H9 (cell line): ENCODE measurements at regions not wholly inside any gene's neighbourhood (a gene's known extent, or its start where the extent isn't known, plus 50 kb on each side); places are given as distances from the start of the nearest gene placed in this dataset.

Experiments
- DNase-seq: peaks from one replicate; pipeline ENCODE4 v3.0.0-alpha.2; 2017
- H2AFZ ChIP-seq: one replicate; pipeline ENCODE4 v1.6.1; 2013; ENCODE audit warnings: mild to moderate bottlenecking, low read length, control low read depth, moderate library complexity
- H2AK5ac ChIP-seq: 2 replicates; pipeline ENCODE4 v1.6.1; 2013; ENCODE audit warnings: low read length, control low read depth, mixed read lengths; ENCODE audit not compliant: insufficient read length
- H2BK120ac ChIP-seq: one replicate; pipeline ENCODE4 v1.6.1; 2013; ENCODE audit warnings: low read depth, mild to moderate bottlenecking, low read length, control low read depth, inconsistent platforms; ENCODE audit not compliant: poor library complexity, severe bottlenecking
- H2BK12ac ChIP-seq: 2 replicates; pipeline ENCODE4 v1.6.1; 2013; ENCODE audit warnings: low read length, control low read depth, mixed read lengths, low read depth; ENCODE audit not compliant: insufficient read length
- H2BK15ac ChIP-seq: 2 replicates; pipeline ENCODE4 v1.6.1; 2013; ENCODE audit warnings: low read depth, low read length, control low read depth
- H2BK20ac ChIP-seq: one replicate; pipeline ENCODE4 v1.6.1; 2013; ENCODE audit warnings: low read depth, mild to moderate bottlenecking, low read length, control low read depth, inconsistent platforms; ENCODE audit not compliant: poor library complexity, severe bottlenecking
- H2BK5ac ChIP-seq: 2 replicates; pipeline ENCODE4 v1.6.1; 2013; ENCODE audit warnings: low read length, control low read depth, mixed read lengths; ENCODE audit not compliant: insufficient read length
- H3K14ac ChIP-seq: 2 replicates; pipeline ENCODE4 v1.6.1; 2013; ENCODE audit warnings: low read length, control low read depth; ENCODE audit not compliant: insufficient read depth
- H3K18ac ChIP-seq: 2 replicates; pipeline ENCODE4 v1.6.1; 2013; ENCODE audit warnings: low read depth, mild to moderate bottlenecking, mixed read lengths, low read length, control low read depth; ENCODE audit not compliant: insufficient read length
- H3K23ac ChIP-seq: 2 replicates; pipeline ENCODE4 v1.6.1; 2013; ENCODE audit warnings: low read length, control low read depth, mixed read lengths, low read depth; ENCODE audit not compliant: insufficient read length
- H3K23me2 ChIP-seq: 2 replicates; pipeline ENCODE4 v1.6.1; 2013; ENCODE audit warnings: low read depth, mild to moderate bottlenecking, mixed read lengths, low read length, control low read depth; ENCODE audit not compliant: insufficient read length, poor library complexity, severe bottlenecking
- H3K27ac ChIP-seq: 2 replicates; pipeline ENCODE4 v1.5.1; 2013; ENCODE audit warnings: low read length, control low read depth, mixed read lengths, low read depth; ENCODE audit not compliant: insufficient read length
- H3K27me3 ChIP-seq: 2 replicates; pipeline ENCODE4 v1.6.1; 2013; ENCODE audit warnings: low read length, control low read depth, inconsistent platforms; ENCODE audit not compliant: insufficient read depth
- H3K4ac ChIP-seq: 2 replicates; pipeline ENCODE4 v1.6.1; 2013; ENCODE audit warnings: low read depth, mild to moderate bottlenecking, control low read depth, inconsistent platforms, low read length, moderate library complexity
- H3K4me1 ChIP-seq: 2 replicates; pipeline ENCODE4 v1.6.1; 2013; ENCODE audit warnings: low read length, control low read depth, inconsistent platforms; ENCODE audit not compliant: insufficient read depth
- H3K4me2 ChIP-seq: 2 replicates; pipeline ENCODE4 v1.6.1; 2013; ENCODE audit warnings: low read length, control low read depth, mixed read lengths; ENCODE audit not compliant: insufficient read length, insufficient read depth
- H3K56ac ChIP-seq: 2 replicates; pipeline ENCODE4 v1.6.1; 2013; ENCODE audit warnings: low read depth, mild to moderate bottlenecking, mixed read lengths, low read length, control low read depth; ENCODE audit not compliant: insufficient read length
- H3K79me1 ChIP-seq: 2 replicates; pipeline ENCODE4 v1.6.1; 2013; ENCODE audit warnings: low read depth, mild to moderate bottlenecking, moderate library complexity, low read length, control low read depth, inconsistent platforms; ENCODE audit not compliant: insufficient read depth, poor library complexity, severe bottlenecking
- H3K79me2 ChIP-seq: 2 replicates; pipeline ENCODE4 v1.6.1; 2013; ENCODE audit warnings: low read length, control low read depth, inconsistent platforms; ENCODE audit not compliant: insufficient read depth
- H3K9ac ChIP-seq: 2 replicates; pipeline ENCODE4 v1.6.1; 2013; ENCODE audit warnings: low read length, control low read depth, mixed read lengths; ENCODE audit not compliant: insufficient read length; ENCODE audit errors: extremely low read depth
- H3K9me3 ChIP-seq: one replicate; pipeline ENCODE4 v1.6.1; 2013; ENCODE audit warnings: low read depth, low read length, inconsistent platforms; ENCODE audit not compliant: control insufficient read depth
- H3T11ph ChIP-seq: one replicate; pipeline ENCODE4 v1.6.1; 2013; ENCODE audit warnings: mild to moderate bottlenecking, low read length, control low read depth, inconsistent platforms
- H4K20me1 ChIP-seq: one replicate; pipeline ENCODE4 v1.6.1; 2013; ENCODE audit not compliant: control insufficient read depth, insufficient read length, insufficient read depth
- H4K5ac ChIP-seq: 2 replicates; pipeline ENCODE4 v1.6.1; 2013; ENCODE audit warnings: low read depth, mild to moderate bottlenecking, mixed read lengths, low read length, control low read depth; ENCODE audit not compliant: insufficient read length
- H4K8ac ChIP-seq: replicated peaks from 2 replicates; pipeline ENCODE4 v1.6.1; 2013; ENCODE audit warnings: low read length, control low read depth, mixed read lengths, low read depth; ENCODE audit not compliant: insufficient read length
- H4K91ac ChIP-seq: 2 replicates; pipeline ENCODE4 v1.6.1; 2013; ENCODE audit warnings: low read depth, mild to moderate bottlenecking, moderate library complexity, mixed read lengths, low read length, control low read depth; ENCODE audit not compliant: insufficient read length
- H3K27ac Mint-ChIP-seq, 3 experiments: 2 replicates in 2 of 3; 3 replicates in 1 of 3; pipeline ENCODE4 v1.8.0; 2020 to 2021; ENCODE audit warnings: mixed read lengths in 3 of 3, mild to moderate bottlenecking in 1 of 3, moderate library complexity in 1 of 3
- H3K27me3 Mint-ChIP-seq: 2 replicates; pipeline ENCODE4 v1.8.0; 2021; ENCODE audit warnings: low read depth, mild to moderate bottlenecking, moderate library complexity, mixed read lengths
- H3K36me3 Mint-ChIP-seq, 3 experiments: 2 replicates in 2 of 3; 3 replicates in 1 of 3; pipeline ENCODE4 v1.8.0; 2020 to 2021; ENCODE audit warnings: low read depth in 3 of 3, mixed read lengths in 3 of 3; ENCODE audit not compliant: insufficient read depth in 1 of 3
- H3K4me1 Mint-ChIP-seq, 2 experiments: 2 replicates each; pipeline ENCODE4 v1.8.0; 2020; ENCODE audit warnings: mixed read lengths in 2 of 2
- H3K4me3 Mint-ChIP-seq, 2 experiments: 2 replicates in 1 of 2; 3 replicates in 1 of 2; pipeline ENCODE4 v1.8.0; 2020 to 2021; ENCODE audit warnings: mild to moderate bottlenecking in 2 of 2, mixed read lengths in 2 of 2, moderate library complexity in 1 of 2
- H3K9me3 Mint-ChIP-seq, 2 experiments: 2 replicates in 1 of 2; 3 replicates in 1 of 2; pipeline ENCODE4 v1.8.0; 2020; ENCODE audit warnings: mild to moderate bottlenecking in 2 of 2, mixed read lengths in 2 of 2, moderate library complexity in 1 of 2
- CTCF ChIP-seq: fragments of 200-600 bp; sonication (generic); conservative IDR thresholded peaks from 3 replicates; pipeline ENCODE4 v1.8.0; 2021; ENCODE audit warnings: antibody characterized with exemption, mild to moderate bottlenecking
- WGBS: extraction: QIAGEN DNeasy Blood & Tissue Kit; methylation state at CpG from one replicate; pipeline ENCODE4 v1.1.7; 2013; ENCODE audit warnings: missing lambda C conversion rate, low lambda C conversion rate, mixed read lengths; ENCODE audit not compliant: insufficient read length; ENCODE audit errors: extremely low coverage; 5-methylcytosine and 5-hydroxymethylcytosine counted together

GRCh38 chr16:52872731-52873130, 180.0 kb downstream of the CHD9NB start:
- Histone ChIP-seq H4K91ac (no peak overlapping the region), H3K56ac (no peak overlapping the region), H2BK12ac (no peak overlapping the region), H2AFZ (no peak overlapping the region), H3K27ac (no peak overlapping the region), H3K14ac (no peak overlapping the region), H3K4me1 (no peaks in the 10 kb centered on the region; the same call in 1 of the 2 replicates), H2BK20ac (no peak overlapping the region), H2AK5ac (no peak overlapping the region), H2BK120ac (no peak overlapping the region), H3K9me3 (no peaks in the 10 kb centered on the region), H3K79me2 (no peaks in the 10 kb centered on the region), H4K5ac (no peak overlapping the region), H4K20me1 (no peaks in the 10 kb centered on the region), H3K79me1 (no peaks in the 10 kb centered on the region), H3K23me2 (no peaks in the 10 kb centered on the region), H3K18ac (no peak overlapping the region), H3K4ac (no peak overlapping the region), H2BK15ac (no peak overlapping the region), H3T11ph (no peak overlapping the region), H2BK5ac (no peak overlapping the region), H4K8ac (no peak overlapping the region), H3K23ac (no peak overlapping the region), H3K9ac (no peak overlapping the region), H3K4me2 (no peak overlapping the region), H3K27me3 (no peaks in the 10 kb centered on the region)
- no peak for DNase-seq
- Mint-ChIP-seq H3K27ac (no peak overlapping the region), H3K9me3 (peaks cover 0 to 4% of the 10 kb centered on the region in 2 experiments; a peak in 2 of 5 replicates), H3K36me3 (peaks cover 0 to 4% (median 0%) of the 10 kb centered on the region in 3 experiments; a peak in 2 of 7 replicates), H3K27me3 (no peaks in the 10 kb centered on the region; the same call in none of the 2 replicates), H3K4me1 (peaks cover 30 to 32% of the 10 kb centered on the region in 2 experiments), H3K4me3 (no peak overlapping the region)
- WGBS, result no CpG with 5 or more reads among the region's 7 CpGs
- TF ChIP-seq CTCF, result no peak
